ENCODE measurements at regions not wholly inside any gene's neighbourhood (a gene's known extent, or its start where the extent isn't known, plus 50 kb on each side); places are given as distances from the start of the nearest gene placed in this dataset.

DNA sequence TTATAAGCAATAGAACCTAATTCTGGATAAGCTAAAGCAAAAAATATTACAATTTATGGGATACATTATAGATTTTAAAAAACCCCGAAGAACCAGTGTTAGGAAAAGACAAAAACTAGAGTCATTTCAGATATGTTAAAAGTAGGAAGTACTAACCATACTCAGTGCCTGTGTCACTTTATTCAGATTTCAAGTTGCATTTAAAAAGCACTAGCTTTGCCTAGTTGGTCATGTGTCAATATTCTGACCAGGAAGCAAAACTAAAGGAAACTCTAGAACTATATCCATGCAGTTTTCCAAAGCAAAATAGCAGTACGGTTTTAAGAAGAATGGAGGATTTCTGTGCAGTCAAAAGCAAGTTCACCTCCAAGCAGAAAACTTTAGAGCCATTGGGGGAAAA is 88.4 kb downstream of the RAP2B start:
- TF ChIP-seq ZNF274 (IDR thresholded peaks at IDR 0.05; ENCODE audit: low read depth, low read length) = no peak
- TF ChIP-seq YY1 (IDR thresholded peaks at IDR 0.05; ENCODE audit: insufficient read depth, insufficient read length) = no peak
- TF ChIP-seq SUZ12 (IDR thresholded peaks at IDR 0.05; ENCODE audit: extremely low read depth, insufficient read depth, insufficient read length) = no peak

Data from NT2/D1 (cell line).